OCI-LY7 (cell line): ENCODE measurements at regions not wholly inside any gene's neighbourhood (a gene's known extent, or its start where the extent isn't known, plus 50 kb on each side); places are given as distances from the start of the nearest gene placed in this dataset.

Experiments
- EZH2phosphoT487 ChIP-seq: fragments of 200-600 bp; sonication (generic); IDR thresholded peaks from 2 replicates; pipeline ENCODE4 v1.6.1; 2018; ENCODE audit warnings: low read depth, borderline replicate concordance, mild to moderate bottlenecking, mixed run types, antibody characterized with exemption, low read length, moderate library complexity, mixed read lengths
- TF ChIP-seq, protein P1 (sequence below): fragments of 200-600 bp; sonication (generic); conservative IDR thresholded peaks from 2 replicates; pipeline ENCODE4 v1.5.1; 2014; ENCODE audit warnings: mild to moderate bottlenecking, antibody characterized with exemption, low read length, moderate library complexity, mixed read lengths

- TF ChIP-seq, protein P1, sequence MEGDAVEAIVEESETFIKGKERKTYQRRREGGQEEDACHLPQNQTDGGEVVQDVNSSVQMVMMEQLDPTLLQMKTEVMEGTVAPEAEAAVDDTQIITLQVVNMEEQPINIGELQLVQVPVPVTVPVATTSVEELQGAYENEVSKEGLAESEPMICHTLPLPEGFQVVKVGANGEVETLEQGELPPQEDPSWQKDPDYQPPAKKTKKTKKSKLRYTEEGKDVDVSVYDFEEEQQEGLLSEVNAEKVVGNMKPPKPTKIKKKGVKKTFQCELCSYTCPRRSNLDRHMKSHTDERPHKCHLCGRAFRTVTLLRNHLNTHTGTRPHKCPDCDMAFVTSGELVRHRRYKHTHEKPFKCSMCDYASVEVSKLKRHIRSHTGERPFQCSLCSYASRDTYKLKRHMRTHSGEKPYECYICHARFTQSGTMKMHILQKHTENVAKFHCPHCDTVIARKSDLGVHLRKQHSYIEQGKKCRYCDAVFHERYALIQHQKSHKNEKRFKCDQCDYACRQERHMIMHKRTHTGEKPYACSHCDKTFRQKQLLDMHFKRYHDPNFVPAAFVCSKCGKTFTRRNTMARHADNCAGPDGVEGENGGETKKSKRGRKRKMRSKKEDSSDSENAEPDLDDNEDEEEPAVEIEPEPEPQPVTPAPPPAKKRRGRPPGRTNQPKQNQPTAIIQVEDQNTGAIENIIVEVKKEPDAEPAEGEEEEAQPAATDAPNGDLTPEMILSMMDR: no peak
- no peak for TF ChIP-seq EZH2phosphoT487
Measured at GRCh38 chr2:129347486-129348217, 631.8 kb upstream of the RAB6C start.
